HEK293 (cell line): ENCODE measurements at regions not wholly inside any gene's neighbourhood (a gene's known extent, or its start where the extent isn't known, plus 50 kb on each side); places are given as distances from the start of the nearest gene placed in this dataset.
"Not testable (repeated sequence)": the region's sequence is repeated elsewhere in the genome, so short reads cannot be mapped to it uniquely, and the experiment has no call there.

Source experiments
- CTCF ChIA-PET: fragments of 350-600 bp; formaldehyde crosslinking; extraction: SDS; loops from one replicate; lab custom pipeline; 2021; ENCODE audit warnings: antibody characterized with exemption; lab: Yijun Ruan, JAX
- POLR2A ChIA-PET: fragments of 300-600 bp; formaldehyde crosslinking; extraction: SDS; loops from one replicate; lab custom pipeline; 2020; ENCODE audit warnings: antibody characterized with exemption, inconsistent platforms; lab: Yijun Ruan, JAX
- H3K27ac ChIP-seq: fragments of 200-500 bp; sonication (Bioruptor generic); 2 replicates; pipeline ENCODE4 v1.5.1; 2014; ENCODE audit warnings: low read depth, low read length, control low read depth, inconsistent platforms; ENCODE audit errors: extremely low read depth
- H3K36me3 ChIP-seq, 2 experiments: fragments of 200-500 bp in 1 of 2; sonication (Bioruptor generic) in 1 of 2; 1 replicate in 1 of 2; 2 replicates in 1 of 2; pipeline ENCODE4 v1.5.1; 2014 to 2017; ENCODE audit warnings: inconsistent platforms in 2 of 2, low read length in 2 of 2; ENCODE audit not compliant: control insufficient read depth in 2 of 2, insufficient read depth in 1 of 2
- H3K4me1 ChIP-seq: fragments of 200-500 bp; sonication (Bioruptor generic); 2 replicates; pipeline ENCODE4 v1.5.1; 2014; ENCODE audit warnings: mild to moderate bottlenecking, low read length, inconsistent platforms; ENCODE audit not compliant: control insufficient read depth, insufficient read depth
- H3K4me3 ChIP-seq: 2 replicates; pipeline ENCODE4 v1.5.1; 2011; ENCODE audit warnings: low read depth, mild to moderate bottlenecking, control low read depth, low read length, moderate library complexity
- H3K9me3 ChIP-seq: fragments of 200-500 bp; sonication (Bioruptor generic); 2 replicates; pipeline ENCODE4 v1.5.1; 2014; ENCODE audit warnings: low read depth, low read length, inconsistent platforms; ENCODE audit not compliant: control insufficient read depth, insufficient read depth
- EGR2 ChIP-seq: fragments of 450-650 bp; formaldehyde crosslinking; IDR thresholded peaks from 2 replicates; pipeline ENCODE4 v1.5.1; 2016; ENCODE audit warnings: low read depth, missing biosample characterization, missing genetic modification characterization
- FEZF1 ChIP-seq: fragments of 450-650 bp; formaldehyde crosslinking; IDR thresholded peaks from 2 replicates; pipeline ENCODE4 v1.5.1; 2016; ENCODE audit warnings: missing biosample characterization, missing genetic modification characterization
- MZF1 ChIP-seq: fragments of 450-650 bp; formaldehyde crosslinking; IDR thresholded peaks from 2 replicates; pipeline ENCODE4 v1.5.1; 2017; ENCODE audit warnings: missing biosample characterization, missing genetic modification characterization, borderline replicate concordance
- REPIN1 ChIP-seq: fragments of 450-650 bp; formaldehyde crosslinking; IDR thresholded peaks from 2 replicates; pipeline ENCODE4 v1.5.1; 2017; ENCODE audit warnings: missing biosample characterization, missing genetic modification characterization, low read depth
- SETDB1 ChIP-seq: IDR thresholded peaks from one replicate; pipeline ENCODE4 v1.6.1; 2017; ENCODE audit warnings: mild to moderate bottlenecking, low read length, moderate library complexity, mixed read lengths; ENCODE audit not compliant: insufficient read length
- ZBTB20 ChIP-seq: fragments of 450-650 bp; formaldehyde crosslinking; IDR thresholded peaks from 2 replicates; pipeline ENCODE4 v1.5.1; 2016; ENCODE audit warnings: missing biosample characterization, missing genetic modification characterization
- ZBTB7A ChIP-seq: fragments of 450-650 bp; formaldehyde crosslinking; IDR thresholded peaks from 2 replicates; pipeline ENCODE4 v1.5.1; 2016; ENCODE audit warnings: low read depth, missing biosample characterization, missing genetic modification characterization
- ZFHX2 ChIP-seq: fragments of 450-650 bp; formaldehyde crosslinking; conservative IDR thresholded peaks from 2 replicates; pipeline ENCODE4 v1.5.1; 2016; ENCODE audit warnings: missing biosample characterization, missing genetic modification characterization
- ZFP41 ChIP-seq: fragments of 450-650 bp; formaldehyde crosslinking; IDR thresholded peaks from 2 replicates; pipeline ENCODE4 v1.5.1; 2016; ENCODE audit warnings: missing biosample characterization, missing genetic modification characterization, borderline replicate concordance
- ZNF24 ChIP-seq: fragments of 450-650 bp; formaldehyde crosslinking; IDR thresholded peaks from 2 replicates; pipeline ENCODE4 v1.5.1; 2016; ENCODE audit warnings: missing biosample characterization, missing genetic modification characterization
- ZNF248 ChIP-seq: fragments of 450-650 bp; formaldehyde crosslinking; IDR thresholded peaks from 2 replicates; pipeline ENCODE4 v1.5.1; 2017; ENCODE audit warnings: missing biosample characterization, missing genetic modification characterization
- ZNF366 ChIP-seq: fragments of 450-650 bp; formaldehyde crosslinking; conservative IDR thresholded peaks from 2 replicates; pipeline ENCODE4 v1.5.1; 2016; ENCODE audit warnings: missing biosample characterization, missing genetic modification characterization
- ZNF37A ChIP-seq: fragments of 450-650 bp; IDR thresholded peaks from 2 replicates; pipeline ENCODE4 v1.5.1; 2018; ENCODE audit warnings: missing biosample characterization, missing genetic modification characterization
- ZNF391 ChIP-seq: fragments of 450-650 bp; formaldehyde crosslinking; IDR thresholded peaks from 2 replicates; pipeline ENCODE4 v1.5.1; 2016; ENCODE audit warnings: low read depth, missing biosample characterization, missing genetic modification characterization, borderline replicate concordance
- ZNF394 ChIP-seq: fragments of 450-650 bp; formaldehyde crosslinking; IDR thresholded peaks from 2 replicates; pipeline ENCODE4 v1.5.1; 2016; ENCODE audit warnings: missing biosample characterization, missing genetic modification characterization, mild to moderate bottlenecking, moderate library complexity, borderline replicate concordance
- ZNF426 ChIP-seq: fragments of 450-650 bp; formaldehyde crosslinking; IDR thresholded peaks from 2 replicates; pipeline ENCODE4 v1.5.1; 2017; ENCODE audit warnings: missing biosample characterization, missing genetic modification characterization, mild to moderate bottlenecking, inconsistent platforms, moderate library complexity
- ZNF433 ChIP-seq: fragments of 450-650 bp; formaldehyde crosslinking; IDR thresholded peaks from 2 replicates; pipeline ENCODE4 v1.5.1; 2016; ENCODE audit warnings: missing biosample characterization, missing genetic modification characterization, low read depth
- ZNF501 ChIP-seq: fragments of 450-650 bp; formaldehyde crosslinking; IDR thresholded peaks from 2 replicates; pipeline ENCODE4 v1.5.1; 2016; ENCODE audit warnings: missing biosample characterization, missing genetic modification characterization
- ZNF529 ChIP-seq: fragments of 450-650 bp; formaldehyde crosslinking; IDR thresholded peaks from 2 replicates; pipeline ENCODE4 v1.5.1; 2017; ENCODE audit warnings: missing genetic modification characterization, missing biosample characterization; ENCODE audit not compliant: insufficient replicate concordance
- ZNF623 ChIP-seq: fragments of 450-650 bp; formaldehyde crosslinking; IDR thresholded peaks from 2 replicates; pipeline ENCODE4 v1.5.1; 2016; ENCODE audit warnings: missing biosample characterization, missing genetic modification characterization
- ZNF664 ChIP-seq: fragments of 450-650 bp; formaldehyde crosslinking; IDR thresholded peaks from 2 replicates; pipeline ENCODE4 v1.5.1; 2016; ENCODE audit warnings: missing biosample characterization, missing genetic modification characterization
- ZNF670 ChIP-seq: fragments of 450-650 bp; formaldehyde crosslinking; IDR thresholded peaks from 2 replicates; pipeline ENCODE4 v1.5.1; 2016; ENCODE audit warnings: missing biosample characterization, missing genetic modification characterization, low read depth
- ZNF776 ChIP-seq: fragments of 450-650 bp; formaldehyde crosslinking; IDR thresholded peaks from 2 replicates; pipeline ENCODE4 v1.5.0; 2017; ENCODE audit warnings: missing biosample characterization, missing genetic modification characterization, borderline replicate concordance
- ZXDB ChIP-seq: fragments of 450-650 bp; formaldehyde crosslinking; IDR thresholded peaks from 2 replicates; pipeline ENCODE4 v1.5.1; 2016; ENCODE audit warnings: missing biosample characterization, missing genetic modification characterization
- TF ChIP-seq, protein P1 (sequence below): fragments of 450-650 bp; formaldehyde crosslinking; IDR thresholded peaks from 2 replicates; pipeline ENCODE4 v1.5.1; 2016; ENCODE audit warnings: missing biosample characterization, missing genetic modification characterization
- TF ChIP-seq, protein P2 (sequence below): fragments of 450-650 bp; IDR thresholded peaks from 2 replicates; pipeline ENCODE4 v1.5.1; 2018; ENCODE audit warnings: missing biosample characterization, mild to moderate bottlenecking, missing genetic modification characterization

DNA sequence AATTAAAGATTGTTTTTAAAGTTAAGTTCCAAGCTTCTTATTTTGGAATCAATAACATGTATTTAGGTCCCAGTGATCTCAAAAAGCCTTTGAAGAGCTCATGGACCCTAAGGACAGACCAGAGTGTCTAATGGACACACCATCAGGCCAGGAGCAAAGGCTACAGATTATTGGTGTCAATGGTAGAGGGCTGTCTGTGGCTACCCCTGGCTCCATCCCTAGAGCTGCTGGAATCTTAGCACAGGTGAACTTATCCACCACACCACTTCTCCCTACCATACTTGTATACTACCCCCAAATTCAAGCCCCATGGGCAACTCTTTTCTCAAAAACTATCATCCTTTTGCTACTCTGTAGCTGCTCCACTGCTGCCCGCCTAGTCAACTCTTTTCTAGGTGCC is 79.4 kb upstream of the BEND6 start:
- H3K27ac ChIP-seq: no peak overlapping the region
- no peak overlapping the region for H3K4me3 ChIP-seq
- TF ChIP-seq SETDB1 (no peak), REPIN1 (tag by site-specific recombination) (no peak), ZXDB (tag by site-specific recombination) (no peak), ZBTB7A (tag by site-specific recombination) (no peak), ZNF426 (no peak)
- H3K4me1 ChIP-seq: no peaks in the 10 kb centered on the region
- H3K9me3 ChIP-seq: no peaks in the 10 kb centered on the region
- H3K36me3 ChIP-seq: no peaks in the 10 kb centered on the region
- ChIA-PET POLR2A (no interaction called here), CTCF (interaction anchor here (0.6 to 1.6 kb wide), 2 partner anchors 27 to 238 kb away, joined by 5 read pairs; no protein-coding TSS in a partner anchor)

DNA sequence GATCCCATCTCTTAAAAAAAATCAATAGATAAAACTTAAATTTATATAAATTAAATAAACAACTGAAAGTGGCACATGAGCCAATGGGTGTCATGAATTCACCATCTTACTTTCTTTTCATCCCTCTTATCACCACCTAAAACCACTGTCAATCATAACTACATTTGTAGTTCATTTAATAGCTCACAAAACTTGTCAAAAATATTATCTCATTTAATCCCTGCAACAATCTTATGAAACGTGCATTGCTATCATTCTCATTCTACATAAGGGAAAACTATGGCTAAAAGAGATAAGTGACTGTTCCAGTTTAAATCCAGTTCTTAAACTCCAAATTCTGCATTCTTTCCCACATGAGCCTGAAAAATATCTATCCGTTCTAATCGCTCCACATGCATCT is 80.6 kb upstream of the BEND6 start:
- H3K9me3 ChIP-seq: no peaks in the 10 kb centered on the region
- no peak overlapping the region for H3K27ac ChIP-seq
- H3K4me1 ChIP-seq: peaks cover 3% of the 10 kb centered on the region
- POLR2A ChIA-PET: no interaction called here
- no peak overlapping the region for H3K4me3 ChIP-seq
- TF ChIP-seq ZNF670: no peak
- peak; percentile 92 for TF ChIP-seq ZNF664 (tag by site-specific recombination)
- TF ChIP-seq ZNF248: no peak
- TF ChIP-seq, all 188 proteins: peak for 1
- CTCF ChIA-PET: interaction anchor here (2.8 kb wide), 1 partner anchor 28 kb away, joined by 12 read pairs; no protein-coding TSS in a partner anchor
- H3K36me3 ChIP-seq: no peaks in the 10 kb centered on the region

DNA sequence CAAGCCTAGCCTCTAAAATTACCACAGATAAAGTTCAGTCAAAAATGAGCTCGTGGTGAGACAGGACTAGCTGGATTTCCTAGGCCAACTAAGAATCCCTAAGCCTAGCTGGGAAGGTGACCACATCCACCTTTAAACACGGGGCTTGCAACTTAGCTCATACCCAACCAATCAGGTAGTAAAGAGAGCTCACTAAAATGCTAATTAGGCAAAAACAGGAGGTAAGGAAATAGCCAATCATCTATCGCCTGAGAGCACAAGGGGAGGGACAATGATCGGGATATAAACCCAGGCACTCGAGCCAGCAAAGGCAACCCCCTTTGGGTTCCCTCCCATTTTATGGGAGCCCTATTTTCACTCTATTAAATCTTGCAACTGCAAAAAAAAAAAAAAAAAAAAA is 84.9 kb upstream of the BEND6 start:
- H3K4me3 ChIP-seq, H3K36me3 ChIP-seq, H3K9me3 ChIP-seq, H3K27ac ChIP-seq: not testable (repeated sequence)
- H3K4me1 ChIP-seq: peaks cover 35% of the 10 kb centered on the region
- ChIA-PET CTCF (interaction anchor here (0.7 to 1.2 kb wide), 3 partner anchors 19 to 41 kb away, joined by 3 read pairs; no protein-coding TSS in a partner anchor), POLR2A (interaction anchor here (0.6 to 1.0 kb wide), 4 partner anchors 16 to 201 kb away, joined by 6 to 12 read pairs (median 6); no protein-coding TSS in a partner anchor)

DNA sequence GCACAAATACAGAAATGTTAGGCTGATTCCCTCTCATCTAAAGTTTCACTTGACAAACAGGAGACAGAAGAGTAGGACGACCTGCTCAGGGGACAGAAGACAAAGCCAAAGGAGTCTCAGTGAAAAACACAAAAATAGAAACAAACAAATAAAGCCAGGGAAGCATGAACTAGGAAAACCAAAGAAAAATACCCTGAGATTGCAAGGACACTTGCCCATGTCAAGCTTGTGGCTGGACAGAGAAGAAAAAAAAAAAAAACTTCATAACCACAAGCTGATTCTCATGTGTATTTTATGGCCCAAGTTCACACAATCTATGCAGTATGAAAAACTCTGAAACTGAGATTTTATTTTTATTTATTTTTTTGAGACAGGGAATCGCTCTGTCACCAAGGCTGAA is 85.6 kb upstream of the BEND6 start:
- POLR2A ChIA-PET: interaction anchor here (1.0 kb wide), 1 partner anchor 25 kb away, joined by 3 read pairs; no protein-coding TSS in a partner anchor

More for the DNA sequence above, 85.6 kb upstream of the BEND6 start:
- CTCF ChIA-PET: interaction anchor here (1.0 to 3.1 kb wide), 2 partner anchors 33 to 35 kb away, joined by 3 to 15 read pairs; no protein-coding TSS in a partner anchor
- H3K9me3 ChIP-seq: no peaks in the 10 kb centered on the region
- H3K27ac ChIP-seq: peak overlapping the region; percentile 34; the same call in 1 of the 2 replicates
- TF ChIP-seq ZNF529 (tag by site-specific recombination): no peak
- no peak for TF ChIP-seq ZNF366 (tag by site-specific recombination)
- TF ChIP-seq ZNF433 (tag by site-specific recombination): no peak
- TF ChIP-seq, protein P1, sequence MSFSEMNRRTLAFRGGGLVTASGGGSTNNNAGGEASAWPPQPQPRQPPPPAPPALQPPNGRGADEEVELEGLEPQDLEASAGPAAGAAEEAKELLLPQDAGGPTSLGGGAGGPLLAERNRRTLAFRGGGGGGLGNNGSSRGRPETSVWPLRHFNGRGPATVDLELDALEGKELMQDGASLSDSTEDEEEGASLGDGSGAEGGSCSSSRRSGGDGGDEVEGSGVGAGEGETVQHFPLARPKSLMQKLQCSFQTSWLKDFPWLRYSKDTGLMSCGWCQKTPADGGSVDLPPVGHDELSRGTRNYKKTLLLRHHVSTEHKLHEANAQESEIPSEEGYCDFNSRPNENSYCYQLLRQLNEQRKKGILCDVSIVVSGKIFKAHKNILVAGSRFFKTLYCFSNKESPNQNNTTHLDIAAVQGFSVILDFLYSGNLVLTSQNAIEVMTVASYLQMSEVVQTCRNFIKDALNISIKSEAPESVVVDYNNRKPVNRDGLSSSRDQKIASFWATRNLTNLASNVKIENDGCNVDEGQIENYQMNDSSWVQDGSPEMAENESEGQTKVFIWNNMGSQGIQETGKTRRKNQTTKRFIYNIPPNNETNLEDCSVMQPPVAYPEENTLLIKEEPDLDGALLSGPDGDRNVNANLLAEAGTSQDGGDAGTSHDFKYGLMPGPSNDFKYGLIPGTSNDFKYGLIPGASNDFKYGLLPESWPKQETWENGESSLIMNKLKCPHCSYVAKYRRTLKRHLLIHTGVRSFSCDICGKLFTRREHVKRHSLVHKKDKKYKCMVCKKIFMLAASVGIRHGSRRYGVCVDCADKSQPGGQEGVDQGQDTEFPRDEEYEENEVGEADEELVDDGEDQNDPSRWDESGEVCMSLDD: no peak
- TF ChIP-seq ZBTB20 (tag by site-specific recombination): no peak
- TF ChIP-seq MZF1 (tag by site-specific recombination): no peak
- TF ChIP-seq ZNF37A (tag by site-specific recombination): no peak
- TF ChIP-seq ZNF24: no peak
- TF ChIP-seq ZNF391: no peak
- no peak for TF ChIP-seq ZNF394 (tag by site-specific recombination)
- no peak for TF ChIP-seq ZNF623 (tag by site-specific recombination)
- TF ChIP-seq EGR2 (tag by site-specific recombination): no peak
- no peak for TF ChIP-seq ZNF501
- TF ChIP-seq, protein P2, sequence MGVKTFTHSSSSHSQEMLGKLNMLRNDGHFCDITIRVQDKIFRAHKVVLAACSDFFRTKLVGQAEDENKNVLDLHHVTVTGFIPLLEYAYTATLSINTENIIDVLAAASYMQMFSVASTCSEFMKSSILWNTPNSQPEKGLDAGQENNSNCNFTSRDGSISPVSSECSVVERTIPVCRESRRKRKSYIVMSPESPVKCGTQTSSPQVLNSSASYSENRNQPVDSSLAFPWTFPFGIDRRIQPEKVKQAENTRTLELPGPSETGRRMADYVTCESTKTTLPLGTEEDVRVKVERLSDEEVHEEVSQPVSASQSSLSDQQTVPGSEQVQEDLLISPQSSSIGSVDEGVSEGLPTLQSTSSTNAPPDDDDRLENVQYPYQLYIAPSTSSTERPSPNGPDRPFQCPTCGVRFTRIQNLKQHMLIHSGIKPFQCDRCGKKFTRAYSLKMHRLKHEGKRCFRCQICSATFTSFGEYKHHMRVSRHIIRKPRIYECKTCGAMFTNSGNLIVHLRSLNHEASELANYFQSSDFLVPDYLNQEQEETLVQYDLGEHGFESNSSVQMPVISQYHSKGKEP (tag by site-specific recombination): no peak
- TF ChIP-seq ZFP41: no peak
- no peak for TF ChIP-seq ZFHX2
- no peak for TF ChIP-seq ZNF776 (tag by site-specific recombination)
- no peak for TF ChIP-seq FEZF1 (tag by site-specific recombination)
- no peaks in the 10 kb centered on the region for H3K36me3 ChIP-seq
- no peak overlapping the region for H3K4me3 ChIP-seq
- peaks cover 37% of the 10 kb centered on the region for H3K4me1 ChIP-seq
